NCI-H1092 treated with DMSO at 0.1 percent for 48 hours (cell line): ENCODE measurements at regions not wholly inside any gene's neighbourhood (a gene's known extent, or its start where the extent isn't known, plus 50 kb on each side); places are given as distances from the start of the nearest gene placed in this dataset.

Experiments
- DNase-seq: peaks from one replicate; lab custom pipeline; 2025; lab: John Stamatoyannopoulos, UW

- no peak for DNase-seq
Measured at GRCh38 chr11:104655066-104655465, 243.2 kb downstream of the CASP12 start.

GRCh38 chr11:104654181-104654813, 244.0 kb downstream of the CASP12 start:
- no peak for DNase-seq

- DNase-seq: no peak
Measured at GRCh38 chr11:104653407-104653806, 244.9 kb downstream of the CASP12 start.

GRCh38 chr11:104652996-104653395, 245.3 kb downstream of the CASP12 start:
- DNase-seq: no peak

- no peak for DNase-seq
Measured at GRCh38 chr11:104650234-104650633, 248.0 kb downstream of the CASP12 start.

- DNase-seq: no peak
Measured at GRCh38 chr11:104649002-104649401, 249.3 kb downstream of the CASP12 start.

GRCh38 chr11:104645261-104646222, 252.7 kb downstream of the CASP12 start:
- DNase-seq: no peak

- no peak for DNase-seq
Measured at GRCh38 chr11:104637662-104638170, 260.5 kb downstream of the CASP12 start.

- DNase-seq: no peak
Measured at GRCh38 chr11:104633226-104633625, 265.0 kb downstream of the CASP12 start.

- DNase-seq: no peak
Measured at GRCh38 chr11:104630352-104630751, 267.9 kb downstream of the CASP12 start.

- DNase-seq: no peak
Measured at GRCh38 chr11:104625246-104625645, 273.0 kb downstream of the CASP12 start.

GRCh38 chr11:104624021-104624420, 274.2 kb downstream of the CASP12 start:
- DNase-seq: no peak

- no peak for DNase-seq
Measured at GRCh38 chr11:104623518-104623917, 274.7 kb downstream of the CASP12 start.

- DNase-seq: no peak
Measured at GRCh38 chr11:104620991-104621390, 277.3 kb downstream of the CASP12 start.

- no peak for DNase-seq
Measured at GRCh38 chr11:104619751-104620150, 278.5 kb downstream of the CASP12 start.

- DNase-seq: no peak
Measured at GRCh38 chr11:104618954-104619353, 279.3 kb downstream of the CASP12 start.

GRCh38 chr11:104614961-104615360, 283.3 kb downstream of the CASP12 start:
- DNase-seq: no peak

- no peak for DNase-seq
Measured at GRCh38 chr11:104614117-104614680, 284.1 kb downstream of the CASP12 start.

- DNase-seq: no peak
Measured at GRCh38 chr11:104610635-104611034, 287.6 kb downstream of the CASP12 start.

GRCh38 chr11:104609311-104610085, 288.8 kb downstream of the CASP12 start:
- DNase-seq: peak; percentile 7

- no peak for DNase-seq
Measured at GRCh38 chr11:104602643-104603042, 295.6 kb downstream of the CASP12 start.
